ENCODE measurements at regions not wholly inside any gene's neighbourhood (a gene's known extent, or its start where the extent isn't known, plus 50 kb on each side); places are given as distances from the start of the nearest gene placed in this dataset.

DNA sequence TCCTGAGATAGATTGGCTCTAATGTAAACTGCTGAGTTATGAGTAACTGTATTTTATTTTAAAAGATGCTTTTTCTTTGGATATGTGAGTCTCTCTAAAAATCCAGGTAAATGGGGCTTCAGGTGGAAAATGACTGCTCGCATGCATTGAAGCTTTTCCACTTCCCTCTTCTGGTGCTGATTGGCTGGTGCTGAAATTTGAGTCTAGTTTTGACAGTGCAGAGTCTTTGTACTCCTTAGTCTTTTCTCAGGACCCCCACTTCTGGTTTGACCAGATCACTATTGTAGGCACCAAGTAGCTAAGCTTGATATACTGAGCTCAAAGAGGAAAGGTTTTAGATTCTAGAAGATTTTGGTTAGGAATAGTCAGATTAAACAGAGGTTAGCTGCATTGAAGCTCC lies 60.7 kb upstream of the TULP4 start:
- intact Hi-C loops (cut with micrococcal nuclease) (no loop called here), in situ Hi-C loops (cut with MboI) (no loop called here)
- H3K9ac ChIP-seq (ENCODE audit: insufficient read depth in 1 of 2, low read depth in 2 of 2, low read length in 2 of 2), result no peak overlapping the region
- ATAC-seq (no peak), DNase-seq (ENCODE audit: extremely low read depth in 1 of 4, low spot score in 3 of 4) (no peak), FAIRE-seq (no peak)
- no peak overlapping the region for H3K4me2 ChIP-seq (ENCODE audit: insufficient read depth, low read length)
- no peaks in the 10 kb centered on the region for H4K20me1 ChIP-seq (replicated peaks; ENCODE audit: control insufficient read depth, insufficient read depth, low read length)
- H3K9me3 ChIP-seq (replicated peaks; ENCODE audit: control insufficient read depth, insufficient read depth, low read depth, low read length), result no peaks in the 10 kb centered on the region
- no peaks in the 10 kb centered on the region for H3K9me1 ChIP-seq (ENCODE audit: control insufficient read depth, insufficient read depth, low read length)
- CTCF ChIA-PET (ENCODE audit: low intra/inter-chr PET ratio), result no interaction called here
- no peak overlapping the region for H3K4me3 ChIP-seq
- H3K27ac ChIP-seq (ENCODE audit: extremely low read depth, low read depth, low read length), result no peak overlapping the region
- no peak overlapping the region for H2AFZ ChIP-seq (ENCODE audit: low read depth, low read length)
- no TSS peak for BruUV-seq (replicated peaks)
- POLR2A ChIA-PET, result interaction anchor here (0.6 to 2.1 kb wide), 3 partner anchors 9 to 572 kb away, joined by 4 to 7 read pairs (median 7); no protein-coding TSS in a partner anchor
- peaks cover 0 to 12% of the 10 kb centered on the region in 2 experiments; a peak in 3 of 5 replicates for H3K4me1 ChIP-seq (replicated peaks in 1 of 2; ENCODE audit: control insufficient read depth in 2 of 2, insufficient read depth in 2 of 2, low read length in 2 of 2)
- peaks cover 12% of the 10 kb centered on the region for H3K36me3 ChIP-seq (ENCODE audit: control insufficient read depth, insufficient read depth, low read length)
- H3K27me3 ChIP-seq (ENCODE audit: control insufficient read depth in 2 of 2, insufficient read depth in 2 of 2, low read length in 2 of 2), result no peaks in the 10 kb centered on the region
- H3K79me2 ChIP-seq (ENCODE audit: control insufficient read depth, insufficient read depth, low read length), result 0 out of 3 replicates have a peak, but pooled peaks cover 4% of the 10 kb centered on the region
- 81% methylated on average over 1 of the region's 1 CpG for WGBS (ENCODE audit: insufficient coverage, low coverage, missing lambda C conversion rate)
- TF ChIP-seq ZBTB11 (CRISPR knock-in tag; IDR thresholded peaks at IDR 0.05) (no peak), SPI1 (IDR thresholded peaks at IDR 0.05; ENCODE audit: borderline replicate concordance, low read depth, low read length) (peak; percentile 55; the same call in 1 of the 2 replicates), NFYB (IDR thresholded peaks at IDR 0.05; ENCODE audit: extremely low read depth, insufficient read length) (peak; percentile 10)
